Keratinocyte (primary cell): ENCODE measurements at regions not wholly inside any gene's neighbourhood (a gene's known extent, or its start where the extent isn't known, plus 50 kb on each side); places are given as distances from the start of the nearest gene placed in this dataset.

Source experiments
- DNase-seq: peaks from one replicate; pipeline ENCODE4 v3.0.0-alpha.2; 2011; ENCODE audit warnings: low read depth, missing footprints, low spot score
- FAIRE-seq: peaks from 2 replicates; lab custom pipeline; 2011; peaks lifted over from hg19 to GRCh38; lab: Jason Lieb, UNC
- H2AFZ ChIP-seq: 2 replicates; pipeline ENCODE4 v1.6.0; 2012; ENCODE audit warnings: low read length, control low read depth, inconsistent platforms; ENCODE audit not compliant: control insufficient read depth
- H3K27ac ChIP-seq: 2 replicates; pipeline ENCODE4 v1.5.1; 2011; ENCODE audit warnings: low read length; ENCODE audit not compliant: control insufficient read depth, insufficient read depth
- H3K27me3 ChIP-seq: 3 replicates; pipeline ENCODE4 v1.6.0; 2011; ENCODE audit warnings: low read length; ENCODE audit not compliant: control insufficient read depth, insufficient read depth; ENCODE audit errors: extremely low read depth
- H3K36me3 ChIP-seq, 2 experiments: 2 replicates in 1 of 2; 3 replicates in 1 of 2; pipeline ENCODE4 v1.5.1; 2011; ENCODE audit warnings: low read length in 2 of 2, mild to moderate bottlenecking in 1 of 2; ENCODE audit not compliant: control insufficient read depth in 2 of 2, insufficient read depth in 2 of 2; ENCODE audit errors: extremely low read depth in 1 of 2
- H3K4me1 ChIP-seq: 3 replicates; pipeline ENCODE4 v1.5.1; 2011; ENCODE audit warnings: low read length; ENCODE audit not compliant: control insufficient read depth, insufficient read depth; ENCODE audit errors: extremely low read depth
- H3K4me2 ChIP-seq: 3 replicates; pipeline ENCODE4 v1.6.0; 2011; ENCODE audit warnings: low read depth, low read length; ENCODE audit not compliant: control insufficient read depth, insufficient read depth; ENCODE audit errors: extremely low read depth
- H3K4me3 ChIP-seq, 3 experiments: fragments of 200-600 bp in 1 of 3; sonication (generic) in 1 of 3; 2 replicates in 2 of 3; 3 replicates in 1 of 3; pipeline ENCODE4 v1.5.1; 2011 to 2016; ENCODE audit warnings: low read length in 3 of 3, mild to moderate bottlenecking in 3 of 3, control low read depth in 2 of 3, inconsistent platforms in 1 of 3, low read depth in 1 of 3, mixed read lengths in 1 of 3, mixed run types in 1 of 3, moderate library complexity in 1 of 3; ENCODE audit not compliant: control insufficient read depth in 2 of 3, insufficient read depth in 2 of 3; ENCODE audit errors: extremely low read depth in 1 of 3
- H3K79me2 ChIP-seq: 2 replicates; pipeline ENCODE4 v1.6.0; 2012; ENCODE audit warnings: low read length; ENCODE audit not compliant: control insufficient read depth, insufficient read depth
- H3K9ac ChIP-seq: 3 replicates; pipeline ENCODE4 v1.6.0; 2011; ENCODE audit warnings: low read length; ENCODE audit not compliant: control insufficient read depth, insufficient read depth; ENCODE audit errors: extremely low read depth
- H3K9me1 ChIP-seq: 3 replicates; pipeline ENCODE4 v1.6.0; 2011; ENCODE audit warnings: low read length; ENCODE audit not compliant: control insufficient read depth, insufficient read depth; ENCODE audit errors: extremely low read depth
- H3K9me3 ChIP-seq: 2 replicates; pipeline ENCODE4 v1.5.1; 2012; ENCODE audit warnings: low read depth, low read length; ENCODE audit not compliant: control insufficient read depth
- H4K20me1 ChIP-seq: 3 replicates; pipeline ENCODE4 v1.6.0; 2011; ENCODE audit warnings: low read length; ENCODE audit not compliant: control insufficient read depth, insufficient read depth; ENCODE audit errors: extremely low read depth
- EZH2 ChIP-seq: IDR thresholded peaks from one replicate; pipeline ENCODE4 v1.6.1; 2012; ENCODE audit warnings: inconsistent platforms, mild to moderate bottlenecking, low read length, moderate library complexity
- dilution Hi-C: fragments of 300-500 bp; cut with MboI; formaldehyde crosslinking; loops from one replicate; pipeline ENCODE4 v1.7.0; 2020; ENCODE audit warnings: low sequenced_read_pairs; ENCODE audit not compliant: extremely low pct_ligation_motif_present
- TF ChIP-seq, protein P1 (sequence below), 3 experiments: IDR thresholded peaks in 1 of 3; conservative IDR thresholded peaks in 1 of 3; optimal IDR thresholded peaks in 1 of 3; 2 replicates in 2 of 3; 3 replicates in 1 of 3; pipeline versions ENCODE3 to v1.5.1; 2011; ENCODE audit warnings: low read length in 3 of 3, mild to moderate bottlenecking in 3 of 3, moderate library complexity in 2 of 3, control low read depth in 1 of 3, inconsistent platforms in 1 of 3; ENCODE audit not compliant: insufficient read depth in 2 of 3; ENCODE audit errors: extremely low read depth in 1 of 3

DNA sequence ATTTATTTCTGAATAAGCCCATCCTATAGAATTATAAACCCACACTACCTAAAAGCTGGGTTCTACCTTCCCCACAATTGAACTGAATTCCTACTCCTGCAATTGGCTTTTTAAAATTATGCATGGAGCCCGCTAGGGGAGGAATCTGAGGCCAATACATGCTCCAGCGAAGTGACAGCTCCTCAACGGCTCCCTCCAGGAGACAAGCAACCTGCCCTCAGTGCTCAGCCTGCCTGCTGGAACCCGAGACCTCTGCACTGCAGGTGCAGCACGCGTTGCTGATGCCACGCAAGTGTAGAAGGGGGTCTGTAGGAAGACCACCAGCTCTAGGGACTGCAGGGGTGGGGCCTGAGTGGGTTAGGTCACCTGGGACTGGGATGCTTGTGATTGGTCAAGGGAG lies 170.2 kb upstream of the CDYL start:
- Histone ChIP-seq H3K9me1 (no peaks in the 10 kb centered on the region), H3K4me3 (no peak overlapping the region), H3K79me2 (no peaks in the 10 kb centered on the region), H3K9me3 (no peaks in the 10 kb centered on the region), H3K9ac (no peak overlapping the region), H3K4me2 (no peak overlapping the region), H2AFZ (no peak overlapping the region), H3K27me3 (no peaks in the 10 kb centered on the region), H3K4me1 (peaks cover 33% of the 10 kb centered on the region), H4K20me1 (no peaks in the 10 kb centered on the region), H3K27ac (no peak overlapping the region), H3K36me3 (no peaks in the 10 kb centered on the region)
- TF ChIP-seq, protein P1, sequence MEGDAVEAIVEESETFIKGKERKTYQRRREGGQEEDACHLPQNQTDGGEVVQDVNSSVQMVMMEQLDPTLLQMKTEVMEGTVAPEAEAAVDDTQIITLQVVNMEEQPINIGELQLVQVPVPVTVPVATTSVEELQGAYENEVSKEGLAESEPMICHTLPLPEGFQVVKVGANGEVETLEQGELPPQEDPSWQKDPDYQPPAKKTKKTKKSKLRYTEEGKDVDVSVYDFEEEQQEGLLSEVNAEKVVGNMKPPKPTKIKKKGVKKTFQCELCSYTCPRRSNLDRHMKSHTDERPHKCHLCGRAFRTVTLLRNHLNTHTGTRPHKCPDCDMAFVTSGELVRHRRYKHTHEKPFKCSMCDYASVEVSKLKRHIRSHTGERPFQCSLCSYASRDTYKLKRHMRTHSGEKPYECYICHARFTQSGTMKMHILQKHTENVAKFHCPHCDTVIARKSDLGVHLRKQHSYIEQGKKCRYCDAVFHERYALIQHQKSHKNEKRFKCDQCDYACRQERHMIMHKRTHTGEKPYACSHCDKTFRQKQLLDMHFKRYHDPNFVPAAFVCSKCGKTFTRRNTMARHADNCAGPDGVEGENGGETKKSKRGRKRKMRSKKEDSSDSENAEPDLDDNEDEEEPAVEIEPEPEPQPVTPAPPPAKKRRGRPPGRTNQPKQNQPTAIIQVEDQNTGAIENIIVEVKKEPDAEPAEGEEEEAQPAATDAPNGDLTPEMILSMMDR (optimal IDR thresholded peaks at IDR 0.05 in 1 of 3, IDR thresholded peaks at IDR 0.05 in 1 of 3, conservative IDR thresholded peaks at IDR 0.05 in 1 of 3; ENCODE audit: extremely low read depth in 1 of 3, insufficient read depth in 2 of 3, low read length in 3 of 3), result no peak
- TF ChIP-seq EZH2, result no peak
- FAIRE-seq, result no peak
- dilution Hi-C loops, result no loop called here
- DNase-seq, result no peak

DNA sequence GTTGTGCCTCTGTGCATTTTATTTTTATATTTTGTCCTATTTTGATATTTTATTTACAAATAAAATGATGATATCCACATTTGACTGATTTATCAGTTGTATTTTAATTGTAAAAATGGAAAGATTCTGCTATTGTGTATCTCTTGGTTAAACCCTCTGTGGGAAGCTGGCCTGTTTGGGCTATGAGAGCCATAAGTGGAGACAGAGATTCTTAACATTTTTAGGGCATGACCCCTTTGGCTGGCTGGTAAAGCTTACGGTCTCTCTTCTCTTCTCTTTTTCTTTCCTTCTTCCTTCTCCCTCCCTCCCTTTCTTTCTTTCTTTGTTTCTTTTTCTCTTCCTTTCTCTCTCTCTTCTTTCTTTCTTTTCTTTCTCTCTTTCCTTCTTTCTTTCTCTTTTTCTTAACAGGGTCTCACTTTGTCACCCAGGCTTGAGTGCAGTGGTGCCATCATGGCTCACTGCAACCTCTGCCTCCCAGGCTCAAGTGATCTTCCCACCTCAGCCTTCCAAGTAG lies 172.3 kb upstream of the CDYL start:
- Histone ChIP-seq H3K4me3 (no peak overlapping the region), H3K4me1 (peaks cover 49% of the 10 kb centered on the region), H3K79me2 (no peaks in the 10 kb centered on the region), H3K27me3 (no peaks in the 10 kb centered on the region), H3K9ac (peak overlapping the region; percentile 39), H4K20me1 (no peaks in the 10 kb centered on the region), H2AFZ (peak overlapping the region; percentile 30), H3K9me1 (no peaks in the 10 kb centered on the region), H3K9me3 (no peaks in the 10 kb centered on the region), H3K4me2 (peak overlapping the region; percentile 61), H3K27ac (peak overlapping the region; percentile 75), H3K36me3 (no peaks in the 10 kb centered on the region)
- dilution Hi-C loops, result no loop called here
- FAIRE-seq (no peak), DNase-seq (no peak)
- TF ChIP-seq, protein P1 (optimal IDR thresholded peaks at IDR 0.05 in 1 of 3, IDR thresholded peaks at IDR 0.05 in 1 of 3, conservative IDR thresholded peaks at IDR 0.05 in 1 of 3; ENCODE audit: extremely low read depth in 1 of 3, insufficient read depth in 2 of 3, low read length in 3 of 3), result no peak
- no peak for TF ChIP-seq EZH2
